Mesenchymal stem cell (in vitro differentiated cells and primary cell): ENCODE measurements at regions not wholly inside any gene's neighbourhood (a gene's known extent, or its start where the extent isn't known, plus 50 kb on each side); places are given as distances from the start of the nearest gene placed in this dataset.
"Not testable (repeated sequence)": the region's sequence is repeated elsewhere in the genome, so short reads cannot be mapped to it uniquely, and the experiment has no call there.

Experiments used
- DNase-seq: peaks from one replicate; pipeline ENCODE4 v3.0.0-alpha.2; 2013
- H2AFZ ChIP-seq: one replicate; pipeline ENCODE4 v1.6.1; 2013; ENCODE audit warnings: low read depth, mild to moderate bottlenecking, control low read depth, inconsistent platforms, low read length, moderate library complexity
- H2AK5ac ChIP-seq: 2 replicates; pipeline ENCODE4 v1.6.1; 2013; ENCODE audit warnings: low read length, moderate library complexity, mild to moderate bottlenecking, inconsistent platforms; ENCODE audit not compliant: severe bottlenecking
- H2BK120ac ChIP-seq: one replicate; pipeline ENCODE4 v1.6.1; 2013; ENCODE audit warnings: low read depth, mild to moderate bottlenecking, inconsistent platforms, low read length, moderate library complexity
- H2BK12ac ChIP-seq, 2 experiments: one replicate each; pipeline ENCODE4 v1.6.1; 2013; ENCODE audit warnings: inconsistent platforms in 2 of 2, low read length in 2 of 2, mild to moderate bottlenecking in 2 of 2, moderate library complexity in 2 of 2, control low read depth in 1 of 2
- H2BK15ac ChIP-seq: one replicate; pipeline ENCODE4 v1.6.1; 2013; ENCODE audit warnings: mild to moderate bottlenecking, low read depth, inconsistent platforms; ENCODE audit not compliant: poor library complexity, severe bottlenecking
- H2BK5ac ChIP-seq: 2 replicates; pipeline ENCODE4 v1.6.1; 2013; ENCODE audit warnings: low read depth, mild to moderate bottlenecking, low read length, control low read depth, inconsistent platforms; ENCODE audit not compliant: poor library complexity, severe bottlenecking
- H3K14ac ChIP-seq, 2 experiments: one replicate each; pipeline ENCODE4 v1.6.1; 2013; ENCODE audit warnings: inconsistent platforms in 2 of 2, low read length in 2 of 2, control low read depth in 1 of 2, mild to moderate bottlenecking in 1 of 2, moderate library complexity in 1 of 2
- H3K18ac ChIP-seq, 2 experiments: one replicate each; pipeline ENCODE4 v1.6.1; 2013; ENCODE audit warnings: inconsistent platforms in 2 of 2, low read length in 2 of 2, control low read depth in 1 of 2, low read depth in 1 of 2, mild to moderate bottlenecking in 1 of 2
- H3K23ac ChIP-seq, 2 experiments: one replicate each; pipeline ENCODE4 v1.6.1; 2013; ENCODE audit warnings: inconsistent platforms in 2 of 2, low read length in 2 of 2, mild to moderate bottlenecking in 2 of 2, moderate library complexity in 2 of 2, control low read depth in 1 of 2
- H3K27ac ChIP-seq: 2 replicates; pipeline ENCODE4 v1.5.1; 2013; ENCODE audit warnings: mild to moderate bottlenecking, moderate library complexity, low read length, control low read depth, inconsistent platforms; ENCODE audit not compliant: poor library complexity, severe bottlenecking
- H3K27me3 ChIP-seq, 2 experiments: 2 replicates each; pipeline versions ENCODE4 v1.6.1 to v1.7.0; 2013; ENCODE audit warnings: low read length in 2 of 2, mild to moderate bottlenecking in 2 of 2, moderate library complexity in 2 of 2, control low read depth in 1 of 2, inconsistent platforms in 1 of 2; ENCODE audit not compliant: control insufficient read depth in 1 of 2, insufficient read depth in 1 of 2
- H3K36me3 ChIP-seq, 2 experiments: 2 replicates each; pipeline versions ENCODE4 v1.6.1 to v1.7.0; 2013; ENCODE audit warnings: low read length in 2 of 2, control low read depth in 1 of 2, inconsistent platforms in 1 of 2, low read depth in 1 of 2, mild to moderate bottlenecking in 1 of 2; ENCODE audit not compliant: insufficient read depth in 2 of 2, control insufficient read depth in 1 of 2
- H3K4ac ChIP-seq, 2 experiments: one replicate each; pipeline ENCODE4 v1.6.1; 2013; ENCODE audit warnings: inconsistent platforms in 2 of 2, low read length in 2 of 2, mild to moderate bottlenecking in 2 of 2, moderate library complexity in 2 of 2, control low read depth in 1 of 2, low read depth in 1 of 2
- H3K4me1 ChIP-seq: 2 replicates; pipeline ENCODE4 v1.6.1; 2013; ENCODE audit warnings: low read depth, low read length, control low read depth; ENCODE audit not compliant: control insufficient read depth, insufficient read depth
- H3K4me2 ChIP-seq: 2 replicates; pipeline ENCODE4 v1.6.1; 2013; ENCODE audit warnings: low read length, mild to moderate bottlenecking, inconsistent platforms; ENCODE audit not compliant: poor library complexity, severe bottlenecking
- H3K4me3 ChIP-seq, 2 experiments: 2 replicates each; pipeline versions ENCODE4 v1.5.1 to v1.7.0; 2013; ENCODE audit warnings: low read length in 2 of 2, mild to moderate bottlenecking in 2 of 2, control low read depth in 1 of 2, low read depth in 1 of 2; ENCODE audit not compliant: insufficient read depth in 1 of 2
- H3K79me1 ChIP-seq: replicated peaks from 2 replicates; pipeline ENCODE4 v1.6.1; 2013; ENCODE audit warnings: mild to moderate bottlenecking, control low read depth, low read length, inconsistent platforms; ENCODE audit not compliant: poor library complexity, severe bottlenecking
- H3K9ac ChIP-seq: 2 replicates; pipeline ENCODE4 v1.7.0; 2013; ENCODE audit warnings: mild to moderate bottlenecking, low read length, moderate library complexity
- H3K9me3 ChIP-seq: 2 replicates; pipeline ENCODE4 v1.7.0; 2013; ENCODE audit warnings: mild to moderate bottlenecking, low read length; ENCODE audit not compliant: control insufficient read depth
- H4K8ac ChIP-seq: one replicate; pipeline ENCODE4 v1.6.1; 2013; ENCODE audit warnings: inconsistent platforms, mild to moderate bottlenecking, low read length, moderate library complexity
- H4K91ac ChIP-seq: one replicate; pipeline ENCODE4 v1.6.1; 2013; ENCODE audit warnings: mild to moderate bottlenecking, low read length, inconsistent platforms
- WGBS: methylation state at CpG from one replicate; pipeline ENCODE4 v1.1.7; 2013; ENCODE audit warnings: mixed read lengths; 5-methylcytosine and 5-hydroxymethylcytosine counted together

DNA sequence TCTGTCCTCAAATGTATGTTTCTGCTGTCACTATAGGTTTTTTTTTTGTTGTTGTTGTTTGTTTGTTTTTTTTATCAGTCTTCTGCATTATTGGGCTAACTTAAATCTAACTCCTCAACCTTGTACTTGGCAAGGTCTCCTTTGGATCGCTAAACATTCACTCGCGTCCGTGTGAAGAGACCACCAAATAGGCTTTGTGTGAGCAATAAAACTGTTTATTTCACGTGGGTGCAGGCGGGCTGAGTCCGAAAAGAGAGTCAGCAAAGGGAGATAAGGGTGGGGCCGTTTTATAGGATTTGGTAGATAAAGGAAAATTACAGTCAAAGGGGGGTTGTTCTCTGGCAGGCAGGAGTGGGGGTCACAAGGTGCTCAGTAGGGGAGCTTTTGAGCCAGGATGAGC, 845.6 kb upstream of the ANO3 start:
- not testable (repeated sequence) for H3K27ac ChIP-seq, H3K4me2 ChIP-seq, H2BK5ac ChIP-seq, H3K18ac ChIP-seq, H3K4me1 ChIP-seq, H3K9ac ChIP-seq, H2BK120ac ChIP-seq, H2BK12ac ChIP-seq, H2BK15ac ChIP-seq, H3K14ac ChIP-seq, DNase-seq, H2AFZ ChIP-seq, H2AK5ac ChIP-seq, H3K4me3 ChIP-seq, H3K9me3 ChIP-seq, H4K91ac ChIP-seq, H3K27me3 ChIP-seq, H3K79me1 ChIP-seq, H4K8ac ChIP-seq, H3K23ac ChIP-seq, H3K36me3 ChIP-seq, H3K4ac ChIP-seq
- 37% methylated on average over 8 of the region's 8 CpGs for WGBS

DNA sequence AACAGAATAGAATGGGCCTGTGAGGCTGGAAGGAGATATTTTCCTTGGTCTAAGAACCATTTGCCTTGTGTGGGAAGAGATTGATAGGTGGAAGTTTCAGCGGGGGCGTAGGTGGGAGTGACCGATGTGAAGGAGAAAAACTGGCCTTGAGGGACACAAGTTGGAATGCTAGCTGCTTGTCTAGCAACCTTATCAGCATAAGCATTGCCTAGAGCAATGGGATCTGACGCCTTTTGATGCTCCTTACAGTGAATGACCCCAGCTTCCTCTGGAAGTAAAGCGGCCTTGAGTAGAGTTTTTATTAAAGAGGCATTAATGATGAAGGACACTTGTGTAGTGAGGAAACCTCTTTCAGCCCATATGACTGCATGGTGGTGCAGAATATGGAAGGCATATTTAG, 843.8 kb upstream of the ANO3 start:
- H3K14ac ChIP-seq, H3K4ac ChIP-seq, H3K23ac ChIP-seq, H3K9me3 ChIP-seq, H2BK5ac ChIP-seq, H3K36me3 ChIP-seq, H3K4me1 ChIP-seq, H3K27me3 ChIP-seq, H4K8ac ChIP-seq, H2AK5ac ChIP-seq, H2BK15ac ChIP-seq, H3K9ac ChIP-seq, H3K79me1 ChIP-seq, H4K91ac ChIP-seq, DNase-seq, H2AFZ ChIP-seq, H3K4me2 ChIP-seq, H2BK120ac ChIP-seq, H3K4me3 ChIP-seq, H2BK12ac ChIP-seq, H3K27ac ChIP-seq, H3K18ac ChIP-seq: not testable (repeated sequence)
- WGBS = 79% methylated on average over 4 of the region's 5 CpGs

DNA sequence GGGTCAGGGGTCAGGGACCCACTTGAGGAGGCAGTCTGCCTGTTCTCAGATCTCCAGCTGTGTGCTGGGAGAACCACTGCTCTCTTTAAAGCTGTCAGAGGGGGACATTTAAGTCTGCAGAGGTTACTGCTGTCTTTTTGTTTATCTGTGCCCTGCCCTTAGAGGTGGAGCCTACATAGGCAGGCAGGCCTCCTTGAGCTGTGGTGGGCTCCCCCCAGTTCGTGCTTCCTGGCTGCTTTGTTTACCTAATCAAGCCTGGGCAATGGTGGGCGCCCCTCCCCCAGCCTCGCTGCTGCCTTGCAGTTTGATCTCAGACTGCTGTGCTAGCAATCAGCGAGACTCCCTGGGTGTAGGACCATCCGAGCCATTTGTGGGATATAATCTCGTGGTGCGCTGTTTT, 830.5 kb upstream of the ANO3 start:
- not testable (repeated sequence) for H3K9ac ChIP-seq, H4K8ac ChIP-seq, H2AK5ac ChIP-seq, H3K27me3 ChIP-seq, H3K23ac ChIP-seq, H3K18ac ChIP-seq, DNase-seq, H3K4me2 ChIP-seq, H3K27ac ChIP-seq, H3K4ac ChIP-seq, H3K4me3 ChIP-seq, H4K91ac ChIP-seq, H3K9me3 ChIP-seq, H3K14ac ChIP-seq, H2BK120ac ChIP-seq, H2BK12ac ChIP-seq, H3K36me3 ChIP-seq, H3K79me1 ChIP-seq, H2BK5ac ChIP-seq, H3K4me1 ChIP-seq, H2BK15ac ChIP-seq, H2AFZ ChIP-seq
- WGBS = 54% methylated on average over 7 of the region's 7 CpGs

DNA sequence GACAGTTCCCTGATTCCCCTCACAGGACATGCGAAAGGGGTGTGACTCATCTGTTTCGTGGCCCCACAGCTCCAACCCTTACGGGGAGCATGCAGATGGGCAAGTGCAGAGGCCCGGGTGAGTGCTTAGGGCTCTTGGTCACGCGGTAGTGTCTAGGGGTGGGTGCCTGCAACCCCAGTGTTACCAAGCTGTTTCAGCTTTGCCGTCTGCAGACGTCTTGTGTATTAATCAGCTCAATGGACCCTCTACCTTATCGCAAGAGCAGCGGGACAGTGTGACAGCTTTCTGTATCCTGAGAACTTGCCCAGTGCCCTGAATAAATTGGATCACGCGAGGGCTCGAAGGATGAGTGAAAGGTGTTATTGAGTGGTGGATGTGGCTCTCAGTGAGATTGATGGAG, 816.4 kb upstream of the ANO3 start:
- no peak overlapping the region for H3K4me3 ChIP-seq
- WGBS = 94% methylated on average over 13 of the region's 13 CpGs
- H3K14ac ChIP-seq = no peak overlapping the region
- H2BK12ac ChIP-seq = no peak overlapping the region
- no peaks in the 10 kb centered on the region for H3K4me1 ChIP-seq
- H3K79me1 ChIP-seq = no peaks in the 10 kb centered on the region
- no peak overlapping the region for H3K18ac ChIP-seq
- no peaks in the 10 kb centered on the region for H3K27me3 ChIP-seq
- no peak overlapping the region for H4K8ac ChIP-seq
- no peak overlapping the region for H2BK120ac ChIP-seq
- H2BK15ac ChIP-seq = no peak overlapping the region
- H3K4me2 ChIP-seq = no peak overlapping the region
- H3K36me3 ChIP-seq = no peaks in the 10 kb centered on the region
- H3K23ac ChIP-seq = no peak overlapping the region
- H3K9ac ChIP-seq = no peak overlapping the region
- H3K27ac ChIP-seq = no peak overlapping the region
- DNase-seq = no peak
- no peak overlapping the region for H4K91ac ChIP-seq
- H2AFZ ChIP-seq = no peak overlapping the region
- H3K9me3 ChIP-seq = peaks cover 5% of the 10 kb centered on the region
- no peak overlapping the region for H2AK5ac ChIP-seq
- H3K4ac ChIP-seq = no peak overlapping the region
- no peak overlapping the region for H2BK5ac ChIP-seq
